Fibroblast of lung (primary cell): ENCODE measurements at regions not wholly inside any gene's neighbourhood (a gene's known extent, or its start where the extent isn't known, plus 50 kb on each side); places are given as distances from the start of the nearest gene placed in this dataset.

ENCODE experiments used
- EZH2 ChIP-seq: IDR thresholded peaks from 2 replicates; pipeline ENCODE4 v1.5.1; 2012; ENCODE audit warnings: low read length, control low read depth, mild to moderate bottlenecking; ENCODE audit errors: missing control alignments
- TF ChIP-seq, protein P1 (sequence below), 2 donors: IDR thresholded peaks in 1 of 2; conservative IDR thresholded peaks in 1 of 2; 1 replicate in 1 of 2; 2 replicates in 1 of 2; pipeline ENCODE4 v1.5.1; 2011 to 2012; ENCODE audit warnings: low read length in 2 of 2, control low read depth in 1 of 2, inconsistent platforms in 1 of 2, low read depth in 1 of 2, mild to moderate bottlenecking in 1 of 2

DNA sequence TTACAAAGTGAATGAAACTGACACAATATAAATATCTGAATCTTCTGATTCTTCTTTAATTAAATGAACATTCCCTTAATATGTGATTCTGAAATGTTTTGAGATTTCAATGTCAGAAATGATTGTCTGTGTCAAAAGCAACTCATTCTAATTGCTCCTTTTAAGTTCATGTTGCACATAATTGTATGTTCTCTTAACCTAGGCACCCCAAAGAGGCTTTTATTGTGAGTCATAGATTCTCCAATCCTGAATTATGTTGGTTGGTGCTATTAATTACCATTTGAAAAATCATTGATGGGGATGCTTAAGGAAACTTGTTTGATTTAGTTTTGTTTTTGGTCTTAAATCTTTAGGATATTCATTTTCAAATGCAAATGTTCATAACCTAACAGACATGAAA is 829.7 kb upstream of the CITED2 start:
- TF ChIP-seq, protein P1, sequence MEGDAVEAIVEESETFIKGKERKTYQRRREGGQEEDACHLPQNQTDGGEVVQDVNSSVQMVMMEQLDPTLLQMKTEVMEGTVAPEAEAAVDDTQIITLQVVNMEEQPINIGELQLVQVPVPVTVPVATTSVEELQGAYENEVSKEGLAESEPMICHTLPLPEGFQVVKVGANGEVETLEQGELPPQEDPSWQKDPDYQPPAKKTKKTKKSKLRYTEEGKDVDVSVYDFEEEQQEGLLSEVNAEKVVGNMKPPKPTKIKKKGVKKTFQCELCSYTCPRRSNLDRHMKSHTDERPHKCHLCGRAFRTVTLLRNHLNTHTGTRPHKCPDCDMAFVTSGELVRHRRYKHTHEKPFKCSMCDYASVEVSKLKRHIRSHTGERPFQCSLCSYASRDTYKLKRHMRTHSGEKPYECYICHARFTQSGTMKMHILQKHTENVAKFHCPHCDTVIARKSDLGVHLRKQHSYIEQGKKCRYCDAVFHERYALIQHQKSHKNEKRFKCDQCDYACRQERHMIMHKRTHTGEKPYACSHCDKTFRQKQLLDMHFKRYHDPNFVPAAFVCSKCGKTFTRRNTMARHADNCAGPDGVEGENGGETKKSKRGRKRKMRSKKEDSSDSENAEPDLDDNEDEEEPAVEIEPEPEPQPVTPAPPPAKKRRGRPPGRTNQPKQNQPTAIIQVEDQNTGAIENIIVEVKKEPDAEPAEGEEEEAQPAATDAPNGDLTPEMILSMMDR (conservative IDR thresholded peaks at IDR 0.05 in 1 of 2, IDR thresholded peaks at IDR 0.05 in 1 of 2; ENCODE audit: low read depth in 1 of 2, low read length in 2 of 2) = no peak
- no peak for TF ChIP-seq EZH2
